GM23338 (cell line): ENCODE measurements at regions not wholly inside any gene's neighbourhood (a gene's known extent, or its start where the extent isn't known, plus 50 kb on each side); places are given as distances from the start of the nearest gene placed in this dataset.

Experiments
- ATAC-seq: fragments of 200-7000 bp; cut with Tn5 transposase; 3 replicates; pipeline ENCODE4 v1.9.1; 2020
- DNase-seq: peaks from one replicate; pipeline ENCODE4 v3.0.0-alpha.2; 2015; ENCODE audit warnings: low spot score
- H2AFZ ChIP-seq: fragments of 200-600 bp; sonication (generic); 2 replicates; pipeline ENCODE4 v1.8.0; 2016; ENCODE audit warnings: antibody characterized with exemption, mild to moderate bottlenecking, moderate library complexity
- H3F3A ChIP-seq: fragments of 200-600 bp; sonication (generic); replicated peaks from 2 replicates; pipeline ENCODE4 v1.8.0; 2017; ENCODE audit warnings: antibody characterized with exemption, mixed run types, low read depth
- H3K27ac ChIP-seq: fragments of 200-600 bp; sonication (generic); 2 replicates; pipeline ENCODE4 v1.6.1; 2016; ENCODE audit warnings: low read depth
- H3K27me3 ChIP-seq: fragments of 200-600 bp; sonication (generic); 2 replicates; pipeline ENCODE4 v1.8.0; 2016; ENCODE audit warnings: mild to moderate bottlenecking, mixed run types, moderate library complexity; ENCODE audit not compliant: insufficient read depth
- H3K36me3 ChIP-seq: fragments of 200-600 bp; sonication (generic); 2 replicates; pipeline ENCODE4 v1.8.0; 2016; ENCODE audit warnings: mild to moderate bottlenecking; ENCODE audit not compliant: insufficient read depth
- H3K4me1 ChIP-seq: fragments of 200-600 bp; sonication (generic); 2 replicates; pipeline ENCODE4 v1.8.0; 2016; ENCODE audit warnings: mild to moderate bottlenecking, moderate library complexity; ENCODE audit not compliant: insufficient read depth
- H3K4me2 ChIP-seq: fragments of 200-600 bp; sonication (generic); 2 replicates; pipeline ENCODE4 v1.7.1; 2017; ENCODE audit warnings: mixed run types
- H3K4me3 ChIP-seq: fragments of 200-600 bp; sonication (generic); 2 replicates; pipeline ENCODE4 v1.6.1; 2016; ENCODE audit warnings: mixed run types
- H3K79me2 ChIP-seq: fragments of 200-600 bp; sonication (generic); replicated peaks from 2 replicates; pipeline ENCODE4 v1.8.0; 2017; ENCODE audit warnings: mild to moderate bottlenecking; ENCODE audit not compliant: insufficient read depth
- H3K9me2 ChIP-seq: fragments of 200-600 bp; sonication (generic); 2 replicates; pipeline ENCODE4 v1.8.0; 2017; ENCODE audit not compliant: insufficient read depth
- H4K20me1 ChIP-seq: fragments of 200-600 bp; sonication (generic); replicated peaks from 2 replicates; pipeline ENCODE4 v1.8.0; 2017; ENCODE audit warnings: mild to moderate bottlenecking; ENCODE audit not compliant: insufficient read depth
- H3K27ac Mint-ChIP-seq: 2 replicates; pipeline ENCODE4 v1.8.0; 2020; ENCODE audit warnings: inconsistent platforms, mild to moderate bottlenecking, moderate library complexity, mixed read lengths
- H3K27me3 Mint-ChIP-seq: 3 replicates; pipeline ENCODE4 v1.8.0; 2022; ENCODE audit warnings: low read depth, mild to moderate bottlenecking, moderate library complexity, mixed read lengths, inconsistent platforms; ENCODE audit not compliant: insufficient read depth, poor library complexity
- H3K36me3 Mint-ChIP-seq: 3 replicates; pipeline ENCODE4 v1.8.0; 2021; ENCODE audit warnings: low read depth, mild to moderate bottlenecking, inconsistent platforms, moderate library complexity, mixed read lengths
- H3K4me1 Mint-ChIP-seq: 3 replicates; pipeline ENCODE4 v1.8.0; 2020; ENCODE audit warnings: mild to moderate bottlenecking, inconsistent platforms, mixed read lengths
- H3K4me3 Mint-ChIP-seq: 3 replicates; pipeline ENCODE4 v1.8.0; 2021; ENCODE audit warnings: moderate library complexity, mild to moderate bottlenecking, inconsistent platforms, mixed read lengths
- H3K9me3 Mint-ChIP-seq: 3 replicates; pipeline ENCODE4 v1.8.0; 2020; ENCODE audit warnings: moderate library complexity, mild to moderate bottlenecking, inconsistent platforms, mixed read lengths
- EZH2 ChIP-seq: fragments of 200-600 bp; sonication (generic); IDR thresholded peaks from one replicate; pipeline ENCODE4 v1.8.0; 2017; ENCODE audit warnings: antibody characterized with exemption, mild to moderate bottlenecking, low read depth; ENCODE audit not compliant: unreplicated experiment
- EZH2phosphoT487 ChIP-seq: fragments of 200-600 bp; sonication (generic); IDR thresholded peaks from one replicate; pipeline ENCODE4 v1.8.1; 2018; ENCODE audit warnings: antibody characterized with exemption; ENCODE audit not compliant: unreplicated experiment
- NANOG ChIP-seq: IDR thresholded peaks from 2 replicates; pipeline ENCODE4 v1.6.1; 2016; ENCODE audit warnings: antibody characterized with exemption, borderline replicate concordance
- STAT1 ChIP-seq: IDR thresholded peaks from one replicate; pipeline ENCODE4 v1.6.1; 2016; ENCODE audit warnings: antibody characterized with exemption; ENCODE audit not compliant: unreplicated experiment
- ZNF114 ChIP-seq: fragments of 250-450 bp; sonication (Bioruptor Pico); IDR thresholded peaks from 2 replicates; pipeline ENCODE4 v1.5.0; 2020; ENCODE audit warnings: mild to moderate bottlenecking, moderate library complexity
- ZNF331 ChIP-seq: fragments of 250-450 bp; sonication (Bioruptor Pico); IDR thresholded peaks from 2 replicates; pipeline ENCODE4 v1.5.0; 2020; ENCODE audit warnings: low read depth, mild to moderate bottlenecking, moderate library complexity
- TF ChIP-seq, protein P1 (sequence below): IDR thresholded peaks from one replicate; pipeline ENCODE4 v1.6.1; 2018; ENCODE audit warnings: antibody characterized with exemption; ENCODE audit not compliant: unreplicated experiment
- TF ChIP-seq, protein P2 (sequence below): IDR thresholded peaks from 2 replicates; pipeline ENCODE4 v1.6.1; 2016; ENCODE audit warnings: antibody characterized with exemption
- TF ChIP-seq, protein P3 (sequence below): fragments of 250-450 bp; sonication (Bioruptor Pico); IDR thresholded peaks from 2 replicates; pipeline ENCODE4 v1.5.0; 2020; ENCODE audit warnings: mild to moderate bottlenecking, moderate library complexity

DNA sequence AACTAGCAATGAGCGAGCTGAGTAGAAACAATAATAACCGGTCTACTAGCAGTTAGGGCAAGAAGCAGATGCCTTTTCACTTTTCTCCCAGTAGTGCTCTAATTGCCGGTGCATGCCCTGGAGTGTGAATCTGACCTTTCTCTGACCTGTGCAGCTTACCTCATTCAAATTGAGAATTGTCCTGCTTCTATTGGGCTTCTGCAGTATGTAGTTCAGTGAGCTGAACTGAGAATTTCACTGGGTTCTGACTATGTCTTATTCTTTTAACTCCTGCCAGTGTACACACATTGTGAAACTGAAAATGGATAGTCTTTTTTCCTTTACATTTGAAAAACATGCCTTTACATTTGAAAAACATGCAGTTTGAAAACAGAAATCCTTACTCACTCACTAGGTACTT, 157.9 kb upstream of the GRM3 start (continued):
- TF ChIP-seq, protein P1, sequence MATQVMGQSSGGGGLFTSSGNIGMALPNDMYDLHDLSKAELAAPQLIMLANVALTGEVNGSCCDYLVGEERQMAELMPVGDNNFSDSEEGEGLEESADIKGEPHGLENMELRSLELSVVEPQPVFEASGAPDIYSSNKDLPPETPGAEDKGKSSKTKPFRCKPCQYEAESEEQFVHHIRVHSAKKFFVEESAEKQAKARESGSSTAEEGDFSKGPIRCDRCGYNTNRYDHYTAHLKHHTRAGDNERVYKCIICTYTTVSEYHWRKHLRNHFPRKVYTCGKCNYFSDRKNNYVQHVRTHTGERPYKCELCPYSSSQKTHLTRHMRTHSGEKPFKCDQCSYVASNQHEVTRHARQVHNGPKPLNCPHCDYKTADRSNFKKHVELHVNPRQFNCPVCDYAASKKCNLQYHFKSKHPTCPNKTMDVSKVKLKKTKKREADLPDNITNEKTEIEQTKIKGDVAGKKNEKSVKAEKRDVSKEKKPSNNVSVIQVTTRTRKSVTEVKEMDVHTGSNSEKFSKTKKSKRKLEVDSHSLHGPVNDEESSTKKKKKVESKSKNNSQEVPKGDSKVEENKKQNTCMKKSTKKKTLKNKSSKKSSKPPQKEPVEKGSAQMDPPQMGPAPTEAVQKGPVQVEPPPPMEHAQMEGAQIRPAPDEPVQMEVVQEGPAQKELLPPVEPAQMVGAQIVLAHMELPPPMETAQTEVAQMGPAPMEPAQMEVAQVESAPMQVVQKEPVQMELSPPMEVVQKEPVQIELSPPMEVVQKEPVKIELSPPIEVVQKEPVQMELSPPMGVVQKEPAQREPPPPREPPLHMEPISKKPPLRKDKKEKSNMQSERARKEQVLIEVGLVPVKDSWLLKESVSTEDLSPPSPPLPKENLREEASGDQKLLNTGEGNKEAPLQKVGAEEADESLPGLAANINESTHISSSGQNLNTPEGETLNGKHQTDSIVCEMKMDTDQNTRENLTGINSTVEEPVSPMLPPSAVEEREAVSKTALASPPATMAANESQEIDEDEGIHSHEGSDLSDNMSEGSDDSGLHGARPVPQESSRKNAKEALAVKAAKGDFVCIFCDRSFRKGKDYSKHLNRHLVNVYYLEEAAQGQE: no peak
- TF ChIP-seq NANOG: no peak
- TF ChIP-seq EZH2: no peak
- TF ChIP-seq EZH2phosphoT487: no peak
- no peak for TF ChIP-seq ZNF331 (CRISPR knock-in tag)
- no peak for TF ChIP-seq ZNF114 (CRISPR knock-in tag)
- no peak for TF ChIP-seq STAT1

DNA sequence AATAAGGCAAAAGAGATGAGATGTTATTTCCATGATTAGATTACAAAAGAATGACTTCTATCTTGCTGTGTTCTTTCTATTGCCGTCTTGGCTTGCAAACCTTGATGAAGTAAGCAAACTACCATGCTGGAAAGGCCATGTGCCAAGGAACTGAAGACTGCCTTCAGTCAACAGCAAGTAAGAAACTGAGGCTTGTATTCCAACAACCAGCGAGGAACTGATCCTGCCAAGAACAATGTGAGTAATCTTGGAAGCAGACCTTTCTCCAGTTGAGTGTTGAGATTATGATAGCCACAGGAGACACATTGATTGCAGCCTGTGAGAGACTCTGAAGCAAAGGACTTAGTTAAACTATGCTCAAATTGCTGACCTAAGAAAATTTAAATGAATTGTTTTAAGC, 164.6 kb upstream of the GRM3 start:
- Histone ChIP-seq H3K9me2 (no peaks in the 10 kb centered on the region), H3K27ac (no peak overlapping the region), H3F3A (no peaks in the 10 kb centered on the region), H2AFZ (peak overlapping the region; percentile 19; the same call in 1 of the 2 replicates), H3K4me3 (no peak overlapping the region), H4K20me1 (no peaks in the 10 kb centered on the region), H3K4me2 (no peak overlapping the region), H3K4me1 (no peaks in the 10 kb centered on the region), H3K79me2 (no peaks in the 10 kb centered on the region), H3K36me3 (no peaks in the 10 kb centered on the region), H3K27me3 (no peaks in the 10 kb centered on the region)
- Mint-ChIP-seq H3K36me3 (no peaks in the 10 kb centered on the region), H3K27ac (no peak overlapping the region), H3K4me3 (no peak overlapping the region), H3K4me1 (no peaks in the 10 kb centered on the region), H3K27me3 (no peaks in the 10 kb centered on the region), H3K9me3 (no peaks in the 10 kb centered on the region)
- ATAC-seq (no peak), DNase-seq (no peak)
- TF ChIP-seq, protein P2, sequence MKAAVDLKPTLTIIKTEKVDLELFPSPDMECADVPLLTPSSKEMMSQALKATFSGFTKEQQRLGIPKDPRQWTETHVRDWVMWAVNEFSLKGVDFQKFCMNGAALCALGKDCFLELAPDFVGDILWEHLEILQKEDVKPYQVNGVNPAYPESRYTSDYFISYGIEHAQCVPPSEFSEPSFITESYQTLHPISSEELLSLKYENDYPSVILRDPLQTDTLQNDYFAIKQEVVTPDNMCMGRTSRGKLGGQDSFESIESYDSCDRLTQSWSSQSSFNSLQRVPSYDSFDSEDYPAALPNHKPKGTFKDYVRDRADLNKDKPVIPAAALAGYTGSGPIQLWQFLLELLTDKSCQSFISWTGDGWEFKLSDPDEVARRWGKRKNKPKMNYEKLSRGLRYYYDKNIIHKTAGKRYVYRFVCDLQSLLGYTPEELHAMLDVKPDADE: no peak
- TF ChIP-seq, protein P1: no peak
- TF ChIP-seq, protein P3, sequence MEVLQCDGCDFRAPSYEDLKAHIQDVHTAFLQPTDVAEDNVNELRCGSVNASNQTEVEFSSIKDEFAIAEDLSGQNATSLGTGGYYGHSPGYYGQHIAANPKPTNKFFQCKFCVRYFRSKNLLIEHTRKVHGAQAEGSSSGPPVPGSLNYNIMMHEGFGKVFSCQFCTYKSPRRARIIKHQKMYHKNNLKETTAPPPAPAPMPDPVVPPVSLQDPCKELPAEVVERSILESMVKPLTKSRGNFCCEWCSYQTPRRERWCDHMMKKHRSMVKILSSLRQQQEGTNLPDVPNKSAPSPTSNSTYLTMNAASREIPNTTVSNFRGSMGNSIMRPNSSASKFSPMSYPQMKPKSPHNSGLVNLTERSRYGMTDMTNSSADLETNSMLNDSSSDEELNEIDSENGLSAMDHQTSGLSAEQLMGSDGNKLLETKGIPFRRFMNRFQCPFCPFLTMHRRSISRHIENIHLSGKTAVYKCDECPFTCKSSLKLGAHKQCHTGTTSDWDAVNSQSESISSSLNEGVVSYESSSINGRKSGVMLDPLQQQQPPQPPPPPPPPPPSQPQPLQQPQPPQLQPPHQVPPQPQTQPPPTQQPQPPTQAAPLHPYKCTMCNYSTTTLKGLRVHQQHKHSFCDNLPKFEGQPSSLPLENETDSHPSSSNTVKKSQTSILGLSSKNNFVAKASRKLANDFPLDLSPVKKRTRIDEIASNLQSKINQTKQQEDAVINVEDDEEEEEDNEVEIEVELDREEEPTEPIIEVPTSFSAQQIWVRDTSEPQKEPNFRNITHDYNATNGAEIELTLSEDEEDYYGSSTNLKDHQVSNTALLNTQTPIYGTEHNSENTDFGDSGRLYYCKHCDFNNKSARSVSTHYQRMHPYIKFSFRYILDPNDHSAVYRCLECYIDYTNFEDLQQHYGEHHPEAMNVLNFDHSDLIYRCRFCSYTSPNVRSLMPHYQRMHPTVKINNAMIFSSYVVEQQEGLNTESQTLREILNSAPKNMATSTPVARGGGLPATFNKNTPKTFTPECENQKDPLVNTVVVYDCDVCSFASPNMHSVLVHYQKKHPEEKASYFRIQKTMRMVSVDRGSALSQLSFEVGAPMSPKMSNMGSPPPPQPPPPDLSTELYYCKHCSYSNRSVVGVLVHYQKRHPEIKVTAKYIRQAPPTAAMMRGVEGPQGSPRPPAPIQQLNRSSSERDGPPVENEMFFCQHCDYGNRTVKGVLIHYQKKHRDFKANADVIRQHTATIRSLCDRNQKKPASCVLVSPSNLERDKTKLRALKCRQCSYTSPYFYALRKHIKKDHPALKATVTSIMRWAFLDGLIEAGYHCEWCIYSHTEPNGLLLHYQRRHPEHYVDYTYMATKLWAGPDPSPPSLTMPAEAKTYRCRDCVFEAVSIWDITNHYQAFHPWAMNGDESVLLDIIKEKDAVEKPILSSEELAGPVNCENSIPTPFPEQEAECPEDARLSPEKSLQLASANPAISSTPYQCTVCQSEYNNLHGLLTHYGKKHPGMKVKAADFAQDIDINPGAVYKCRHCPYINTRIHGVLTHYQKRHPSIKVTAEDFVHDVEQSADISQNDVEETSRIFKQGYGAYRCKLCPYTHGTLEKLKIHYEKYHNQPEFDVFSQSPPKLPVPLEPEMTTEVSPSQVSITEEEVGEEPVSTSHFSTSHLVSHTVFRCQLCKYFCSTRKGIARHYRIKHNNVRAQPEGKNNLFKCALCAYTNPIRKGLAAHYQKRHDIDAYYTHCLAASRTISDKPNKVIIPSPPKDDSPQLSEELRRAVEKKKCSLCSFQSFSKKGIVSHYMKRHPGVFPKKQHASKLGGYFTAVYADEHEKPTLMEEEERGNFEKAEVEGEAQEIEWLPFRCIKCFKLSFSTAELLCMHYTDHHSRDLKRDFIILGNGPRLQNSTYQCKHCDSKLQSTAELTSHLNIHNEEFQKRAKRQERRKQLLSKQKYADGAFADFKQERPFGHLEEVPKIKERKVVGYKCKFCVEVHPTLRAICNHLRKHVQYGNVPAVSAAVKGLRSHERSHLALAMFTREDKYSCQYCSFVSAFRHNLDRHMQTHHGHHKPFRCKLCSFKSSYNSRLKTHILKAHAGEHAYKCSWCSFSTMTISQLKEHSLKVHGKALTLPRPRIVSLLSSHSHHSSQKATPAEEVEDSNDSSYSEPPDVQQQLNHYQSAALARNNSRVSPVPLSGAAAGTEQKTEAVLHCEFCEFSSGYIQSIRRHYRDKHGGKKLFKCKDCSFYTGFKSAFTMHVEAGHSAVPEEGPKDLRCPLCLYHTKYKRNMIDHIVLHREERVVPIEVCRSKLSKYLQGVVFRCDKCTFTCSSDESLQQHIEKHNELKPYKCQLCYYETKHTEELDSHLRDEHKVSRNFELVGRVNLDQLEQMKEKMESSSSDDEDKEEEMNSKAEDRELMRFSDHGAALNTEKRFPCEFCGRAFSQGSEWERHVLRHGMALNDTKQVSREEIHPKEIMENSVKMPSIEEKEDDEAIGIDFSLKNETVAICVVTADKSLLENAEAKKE (CRISPR knock-in tag): no peak
